ENCODE measurements at regions not wholly inside any gene's neighbourhood (a gene's known extent, or its start where the extent isn't known, plus 50 kb on each side); places are given as distances from the start of the nearest gene placed in this dataset.
A peak's percentile ranks its signal among the peaks of the same experiment; 100 is the strongest.

DNA sequence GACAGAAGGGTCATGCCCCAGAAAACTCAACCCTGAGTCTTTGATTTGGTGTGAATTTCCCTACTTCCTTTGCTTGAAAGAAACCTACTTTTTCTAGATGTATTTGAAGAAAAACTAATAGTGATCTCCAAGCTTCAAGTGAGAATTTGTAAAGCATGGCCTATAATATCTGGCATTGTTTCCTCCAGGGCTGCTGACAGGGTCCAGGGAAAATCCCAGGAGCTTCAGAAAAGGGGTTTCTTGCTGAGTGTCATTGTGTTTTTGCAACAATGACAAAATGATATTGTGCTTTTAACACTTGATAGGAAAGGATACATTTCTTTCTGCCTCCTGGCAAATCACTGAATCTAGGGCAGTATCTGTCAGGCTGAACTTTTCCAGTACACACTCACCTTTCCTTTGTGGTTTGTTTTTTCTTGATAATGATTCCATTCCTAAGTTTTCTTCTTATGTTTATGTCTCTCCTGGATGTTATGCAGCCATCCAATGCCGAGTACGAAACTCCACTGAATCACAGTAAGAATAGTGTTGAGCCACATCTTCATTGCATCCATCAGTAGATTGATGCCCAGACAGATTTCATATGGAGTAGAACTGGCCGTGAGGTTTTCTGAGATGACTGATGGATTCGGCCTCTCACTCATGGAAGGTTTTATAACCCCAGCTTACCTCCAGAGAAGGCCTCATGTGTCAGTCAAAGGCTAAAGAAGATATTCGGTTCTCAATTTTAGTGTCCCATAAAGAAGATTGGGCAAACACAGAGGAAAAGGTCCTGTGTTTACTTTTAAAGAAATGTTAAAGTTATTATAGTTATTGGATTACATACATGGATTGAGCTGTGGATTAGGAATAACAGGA, 76.9 kb upstream of the STEAP1B start:
- peak overlapping the region in 1 of 2 donors; percentile 41 for H3K27ac ChIP-seq (ENCODE audit: low read depth in 1 of 2, low read length in 1 of 2)
- no peaks in the 10 kb centered on the region for H3K36me3 ChIP-seq (ENCODE audit: control insufficient read depth in 2 of 2, insufficient read depth in 2 of 2, low read length in 1 of 2)
- no peaks in the 10 kb centered on the region for H3K4me1 ChIP-seq (ENCODE audit: control insufficient read depth in 2 of 2, insufficient read depth in 2 of 2, low read length in 2 of 2)
- no peak overlapping the region for H3K4me3 ChIP-seq (ENCODE audit: low read length in 2 of 2)
- no peaks in the 10 kb centered on the region for H3K9me3 ChIP-seq (ENCODE audit: control insufficient read depth in 2 of 2, insufficient read depth in 1 of 2, low read length in 1 of 2)
- 93% methylated on average over 5 of the region's 5 CpGs for WGBS
- peaks cover 0 to 3% of the 10 kb centered on the region in 2 donors for H3K27me3 ChIP-seq (ENCODE audit: control insufficient read depth in 2 of 2, insufficient read depth in 1 of 2, low read length in 1 of 2)
- DNase-seq (ENCODE audit: low read depth in 6 of 9, low spot score in 9 of 9): no peak

DNA sequence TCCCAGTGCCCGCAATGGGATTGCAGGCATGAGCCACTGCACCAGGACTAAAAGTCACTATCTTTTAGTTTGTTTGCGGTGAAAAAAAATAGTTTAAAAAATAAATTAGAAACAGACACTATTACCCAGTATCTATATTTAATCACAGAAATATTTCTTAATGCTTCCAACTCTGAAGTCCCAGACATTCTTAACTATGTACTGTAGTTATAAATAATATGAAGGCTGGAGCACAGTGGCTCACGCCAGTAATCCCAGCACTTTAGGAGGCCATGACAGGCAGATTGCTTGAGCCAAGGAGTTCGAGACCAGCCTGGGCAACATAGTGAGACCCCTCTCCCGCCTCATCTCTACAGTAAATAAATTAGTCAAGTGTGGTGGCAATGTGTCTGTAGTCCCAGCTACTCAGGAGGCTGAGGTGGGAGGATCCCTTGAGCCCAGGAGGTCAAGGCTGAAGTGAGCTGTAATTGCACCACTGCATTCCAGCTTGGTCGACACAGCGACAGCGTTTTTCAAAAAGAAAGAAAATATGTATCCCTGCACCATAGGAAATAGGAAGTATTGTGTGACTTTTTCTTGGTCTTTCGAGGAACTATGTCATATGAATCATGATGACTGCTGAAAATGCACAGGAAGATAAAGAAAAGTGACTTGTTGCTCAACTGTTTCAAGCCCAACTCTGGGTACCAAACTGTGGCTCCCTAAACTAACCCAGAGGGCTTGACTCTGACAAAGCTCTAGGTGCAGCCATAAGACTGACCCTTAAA, 74.9 kb upstream of the STEAP1B start:
- no peak overlapping the region for H3K27ac ChIP-seq (ENCODE audit: low read depth in 1 of 2, low read length in 1 of 2)

DNA sequence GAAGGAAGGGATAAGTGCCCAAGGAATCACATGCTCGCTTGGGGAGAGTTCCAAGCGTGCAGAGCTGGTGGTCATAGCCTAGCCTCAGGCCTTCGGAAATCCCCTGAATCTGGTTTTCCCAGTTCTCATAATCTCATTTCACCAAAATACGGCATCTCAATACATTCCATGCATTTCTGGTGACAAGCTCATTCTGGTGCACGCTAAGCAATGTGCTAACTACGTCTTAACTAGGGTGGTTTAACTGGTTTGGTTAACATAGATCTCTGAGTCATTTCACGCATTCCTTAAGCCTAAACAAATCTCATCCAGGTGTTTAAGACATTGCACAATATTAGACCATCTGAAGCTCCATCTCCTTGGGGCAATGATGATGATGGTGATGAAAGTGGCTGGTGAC, 72.9 kb upstream of the STEAP1B start:
- Histone ChIP-seq H3K4me3 (ENCODE audit: low read length in 2 of 2) (no peak overlapping the region), H3K36me3 (ENCODE audit: control insufficient read depth in 2 of 2, insufficient read depth in 2 of 2, low read length in 1 of 2) (no peaks in the 10 kb centered on the region), H3K9me3 (ENCODE audit: control insufficient read depth in 2 of 2, insufficient read depth in 1 of 2, low read length in 1 of 2) (no peaks in the 10 kb centered on the region), H3K27ac (ENCODE audit: low read depth in 1 of 2, low read length in 1 of 2) (no peak overlapping the region), H3K27me3 (ENCODE audit: control insufficient read depth in 2 of 2, insufficient read depth in 1 of 2, low read length in 1 of 2) (peaks cover 0 to 4% of the 10 kb centered on the region in 2 donors), H3K4me1 (ENCODE audit: control insufficient read depth in 2 of 2, insufficient read depth in 2 of 2, low read length in 2 of 2) (no peaks in the 10 kb centered on the region)
- 81% methylated on average over 7 of the region's 7 CpGs for WGBS
- DNase-seq (ENCODE audit: low read depth in 6 of 9, low spot score in 9 of 9): no peak

More for the DNA sequence above, 74.9 kb upstream of the STEAP1B start:
- Histone ChIP-seq H3K36me3 (ENCODE audit: control insufficient read depth in 2 of 2, insufficient read depth in 2 of 2, low read length in 1 of 2) (no peaks in the 10 kb centered on the region), H3K9me3 (ENCODE audit: control insufficient read depth in 2 of 2, insufficient read depth in 1 of 2, low read length in 1 of 2) (no peaks in the 10 kb centered on the region), H3K4me3 (ENCODE audit: low read length in 2 of 2) (no peak overlapping the region), H3K27me3 (ENCODE audit: control insufficient read depth in 2 of 2, insufficient read depth in 1 of 2, low read length in 1 of 2) (peaks cover 0 to 4% of the 10 kb centered on the region in 2 donors), H3K4me1 (ENCODE audit: control insufficient read depth in 2 of 2, insufficient read depth in 2 of 2, low read length in 2 of 2) (no peaks in the 10 kb centered on the region)
- 61% methylated on average over 9 of the region's 9 CpGs for WGBS
- DNase-seq (ENCODE audit: low read depth in 6 of 9, low spot score in 9 of 9): no peak

DNA sequence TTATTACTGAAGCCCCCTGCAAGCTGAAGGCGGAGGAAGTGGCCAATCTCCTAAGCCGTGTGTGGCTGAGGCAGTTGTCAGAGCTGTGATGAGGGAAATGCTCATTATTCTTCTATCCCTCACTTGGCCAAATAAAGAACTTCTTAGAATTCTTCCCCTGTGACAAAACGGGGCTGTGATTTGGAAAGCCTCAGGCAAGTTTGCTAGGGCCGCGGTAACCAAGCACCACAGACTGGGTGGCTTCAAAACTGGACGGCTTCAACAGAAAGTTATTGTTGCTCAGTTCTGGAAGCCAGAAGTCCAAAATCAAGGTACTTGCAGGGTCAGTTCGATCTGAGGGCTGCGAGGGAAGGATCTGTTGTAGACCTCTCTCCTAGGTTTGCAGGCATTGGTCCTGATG, 72.3 kb upstream of the STEAP1B start:
- Histone ChIP-seq H3K4me1 (ENCODE audit: control insufficient read depth in 2 of 2, insufficient read depth in 2 of 2, low read length in 2 of 2) (no peaks in the 10 kb centered on the region), H3K4me3 (ENCODE audit: low read length in 2 of 2) (no peak overlapping the region), H3K36me3 (ENCODE audit: control insufficient read depth in 2 of 2, insufficient read depth in 2 of 2, low read length in 1 of 2) (no peaks in the 10 kb centered on the region), H3K27me3 (ENCODE audit: control insufficient read depth in 2 of 2, insufficient read depth in 1 of 2, low read length in 1 of 2) (peaks cover 0 to 4% of the 10 kb centered on the region in 2 donors), H3K9me3 (ENCODE audit: control insufficient read depth in 2 of 2, insufficient read depth in 1 of 2, low read length in 1 of 2) (no peaks in the 10 kb centered on the region), H3K27ac (ENCODE audit: low read depth in 1 of 2, low read length in 1 of 2) (no peak overlapping the region)
- WGBS: 94% methylated on average over 8 of the region's 8 CpGs
- DNase-seq (ENCODE audit: low read depth in 6 of 9, low spot score in 9 of 9): no peak

DNA sequence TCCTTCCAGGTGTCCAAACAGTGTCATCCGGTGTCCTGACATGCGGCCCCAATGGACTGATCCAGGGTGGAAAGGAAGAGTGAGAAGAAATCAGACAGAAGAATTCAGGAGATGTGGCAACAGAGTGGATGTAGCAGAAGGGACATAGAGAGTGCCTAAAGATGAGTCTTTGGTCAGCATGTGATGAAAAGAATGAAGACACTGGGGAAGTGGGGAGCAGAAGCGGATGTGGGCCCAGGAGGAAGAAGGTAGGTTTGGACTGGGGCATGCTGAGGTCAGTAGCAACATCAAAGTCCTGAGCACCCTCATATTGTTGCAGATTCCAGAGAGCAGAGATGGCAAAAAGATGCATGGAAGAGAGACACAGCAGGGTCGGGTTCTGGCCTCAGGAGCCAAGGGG, 71.8 kb upstream of the STEAP1B start:
- Histone ChIP-seq H3K27me3 (ENCODE audit: control insufficient read depth in 2 of 2, insufficient read depth in 1 of 2, low read length in 1 of 2) (peaks cover 0 to 4% of the 10 kb centered on the region in 2 donors), H3K4me1 (ENCODE audit: control insufficient read depth in 2 of 2, insufficient read depth in 2 of 2, low read length in 2 of 2) (no peaks in the 10 kb centered on the region), H3K27ac (ENCODE audit: low read depth in 1 of 2, low read length in 1 of 2) (no peak overlapping the region), H3K9me3 (ENCODE audit: control insufficient read depth in 2 of 2, insufficient read depth in 1 of 2, low read length in 1 of 2) (no peaks in the 10 kb centered on the region), H3K36me3 (ENCODE audit: control insufficient read depth in 2 of 2, insufficient read depth in 2 of 2, low read length in 1 of 2) (no peaks in the 10 kb centered on the region), H3K4me3 (ENCODE audit: low read length in 2 of 2) (no peak overlapping the region)
- no peak for DNase-seq (ENCODE audit: low read depth in 6 of 9, low spot score in 9 of 9)
- WGBS: 94% methylated on average over 4 of the region's 4 CpGs

DNA sequence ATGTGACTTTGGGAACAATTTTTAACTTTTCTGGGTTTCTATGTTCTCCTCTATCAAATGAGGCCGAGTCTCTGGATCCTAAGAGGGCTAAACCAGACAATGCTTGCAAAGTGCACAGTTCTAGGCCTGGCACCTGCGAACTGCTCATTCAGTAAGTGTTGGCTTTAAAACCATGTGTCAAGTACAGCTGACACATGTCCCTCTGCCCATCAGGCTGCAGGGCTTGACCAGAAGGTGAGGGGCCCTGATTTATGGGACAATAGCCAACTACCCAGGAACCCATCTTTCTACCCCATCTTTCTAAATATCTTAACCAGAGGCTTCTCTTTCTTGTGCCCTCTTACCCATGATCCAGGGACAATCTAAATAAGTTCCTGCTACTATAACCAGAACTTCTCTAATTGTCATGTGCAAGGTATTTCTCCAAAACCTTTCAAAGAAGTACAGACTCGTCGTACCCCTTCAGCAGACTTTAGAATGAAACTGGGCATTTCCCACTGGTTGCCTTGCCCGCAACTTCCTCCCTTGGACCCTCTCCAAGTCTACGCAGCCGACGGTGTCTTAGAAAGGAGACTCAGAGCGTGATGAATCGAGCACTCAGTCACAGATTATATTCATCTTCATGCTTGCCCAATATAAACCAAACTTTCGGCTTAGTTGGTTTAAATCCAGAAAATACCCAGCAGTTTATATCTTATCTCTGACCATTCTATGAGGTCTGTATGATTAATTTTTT, 69.8 kb upstream of the STEAP1B start:
- Histone ChIP-seq H3K4me1 (ENCODE audit: control insufficient read depth in 2 of 2, insufficient read depth in 2 of 2, low read length in 2 of 2) (no peaks in the 10 kb centered on the region), H3K36me3 (ENCODE audit: control insufficient read depth in 2 of 2, insufficient read depth in 2 of 2, low read length in 1 of 2) (no peaks in the 10 kb centered on the region), H3K4me3 (ENCODE audit: low read length in 2 of 2) (no peak overlapping the region), H3K27me3 (ENCODE audit: control insufficient read depth in 2 of 2, insufficient read depth in 1 of 2, low read length in 1 of 2) (peaks cover 0 to 2% of the 10 kb centered on the region in 2 donors), H3K9me3 (ENCODE audit: control insufficient read depth in 2 of 2, insufficient read depth in 1 of 2, low read length in 1 of 2) (no peaks in the 10 kb centered on the region), H3K27ac (ENCODE audit: low read depth in 1 of 2, low read length in 1 of 2) (no peak overlapping the region)
- WGBS: 26% methylated on average over 11 of the region's 11 CpGs
- DNase-seq (ENCODE audit: low read depth in 6 of 9, low spot score in 9 of 9): no peak

DNA sequence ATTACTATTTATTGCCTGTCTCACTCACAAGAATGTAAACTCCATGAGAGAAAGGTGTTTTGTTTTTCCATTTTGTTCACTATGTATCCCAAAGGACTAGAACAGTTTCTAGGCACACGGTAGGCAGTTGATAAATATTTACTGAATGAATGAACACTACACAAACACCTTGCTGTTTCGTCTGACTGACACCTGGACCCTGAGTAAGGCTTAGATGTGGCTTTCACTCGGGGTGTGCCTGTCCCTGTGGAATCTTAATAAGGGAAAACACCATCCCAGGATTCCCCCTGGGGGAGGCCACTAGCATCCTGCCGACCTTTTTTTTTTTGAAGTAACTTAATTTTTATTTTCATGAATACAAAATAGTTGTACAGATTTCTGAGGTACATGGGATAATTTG, 66.6 kb upstream of the STEAP1B start:
- 89% methylated on average over 4 of the region's 4 CpGs for WGBS
- no peaks in the 10 kb centered on the region for H3K9me3 ChIP-seq (ENCODE audit: control insufficient read depth in 2 of 2, insufficient read depth in 1 of 2, low read length in 1 of 2)
- DNase-seq (ENCODE audit: low read depth in 6 of 9, low spot score in 9 of 9): no peak
- peaks cover 0 to 8% of the 10 kb centered on the region in 2 donors for H3K4me1 ChIP-seq (ENCODE audit: control insufficient read depth in 2 of 2, insufficient read depth in 2 of 2, low read length in 2 of 2)
- no peak overlapping the region for H3K27ac ChIP-seq (ENCODE audit: low read depth in 1 of 2, low read length in 1 of 2)
- peaks cover 2 to 11% of the 10 kb centered on the region in 2 donors for H3K27me3 ChIP-seq (ENCODE audit: control insufficient read depth in 2 of 2, insufficient read depth in 1 of 2, low read length in 1 of 2)
- no peak overlapping the region for H3K4me3 ChIP-seq (ENCODE audit: low read length in 2 of 2)
- H3K36me3 ChIP-seq (ENCODE audit: control insufficient read depth in 2 of 2, insufficient read depth in 2 of 2, low read length in 1 of 2): no peaks in the 10 kb centered on the region

DNA sequence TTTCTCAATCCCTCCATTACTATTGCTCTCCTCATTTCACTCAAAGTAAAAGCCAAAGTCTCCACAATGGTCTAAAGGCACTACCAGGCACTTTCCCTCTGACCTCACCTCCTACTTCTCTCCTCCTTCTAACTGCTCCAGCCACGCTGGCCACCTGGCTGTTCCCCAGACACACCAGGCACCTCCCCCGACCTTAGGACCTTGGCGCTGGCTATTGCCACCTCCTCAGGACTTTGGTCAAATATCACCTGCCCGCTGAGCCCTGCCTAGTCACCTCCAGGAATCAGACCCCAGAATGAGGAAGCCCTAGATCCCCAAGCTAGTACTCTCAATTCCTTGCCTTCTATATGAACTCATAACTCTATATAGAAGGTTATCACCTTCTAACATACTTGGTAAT, 66.2 kb upstream of the STEAP1B start:
- WGBS: 86% methylated on average over 4 of the region's 4 CpGs
- no peak for DNase-seq (ENCODE audit: low read depth in 6 of 9, low spot score in 9 of 9)
- Histone ChIP-seq H3K27ac (ENCODE audit: low read depth in 1 of 2, low read length in 1 of 2) (no peak overlapping the region), H3K27me3 (ENCODE audit: control insufficient read depth in 2 of 2, insufficient read depth in 1 of 2, low read length in 1 of 2) (peaks cover 2 to 11% of the 10 kb centered on the region in 2 donors), H3K4me3 (ENCODE audit: low read length in 2 of 2) (no peak overlapping the region), H3K4me1 (ENCODE audit: control insufficient read depth in 2 of 2, insufficient read depth in 2 of 2, low read length in 2 of 2) (peaks cover 0 to 8% of the 10 kb centered on the region in 2 donors), H3K9me3 (ENCODE audit: control insufficient read depth in 2 of 2, insufficient read depth in 1 of 2, low read length in 1 of 2) (no peaks in the 10 kb centered on the region), H3K36me3 (ENCODE audit: control insufficient read depth in 2 of 2, insufficient read depth in 2 of 2, low read length in 1 of 2) (no peaks in the 10 kb centered on the region)
